ENCODE measurements at regions not wholly inside any gene's neighbourhood (a gene's known extent, or its start where the extent isn't known, plus 50 kb on each side); places are given as distances from the start of the nearest gene placed in this dataset.
"Not testable (repeated sequence)": the region's sequence is repeated elsewhere in the genome, so short reads cannot be mapped to it uniquely, and the experiment has no call there.

GRCh38 chr12:89875225-89875624 is 166.6 kb upstream of the ATP2B1 start:
- H3K36me3 Mint-ChIP-seq = no peaks in the 10 kb centered on the region
- H3K4me1 Mint-ChIP-seq = no peaks in the 10 kb centered on the region
- ATAC-seq (no peak), DNase-seq (ENCODE audit: low spot score in 2 of 2) (no peak)
- no peak overlapping the region for H3K4me3 Mint-ChIP-seq
- H3K9me3 Mint-ChIP-seq = peaks cover 11% of the 10 kb centered on the region
- H3K27ac Mint-ChIP-seq = no peak overlapping the region

DNA sequence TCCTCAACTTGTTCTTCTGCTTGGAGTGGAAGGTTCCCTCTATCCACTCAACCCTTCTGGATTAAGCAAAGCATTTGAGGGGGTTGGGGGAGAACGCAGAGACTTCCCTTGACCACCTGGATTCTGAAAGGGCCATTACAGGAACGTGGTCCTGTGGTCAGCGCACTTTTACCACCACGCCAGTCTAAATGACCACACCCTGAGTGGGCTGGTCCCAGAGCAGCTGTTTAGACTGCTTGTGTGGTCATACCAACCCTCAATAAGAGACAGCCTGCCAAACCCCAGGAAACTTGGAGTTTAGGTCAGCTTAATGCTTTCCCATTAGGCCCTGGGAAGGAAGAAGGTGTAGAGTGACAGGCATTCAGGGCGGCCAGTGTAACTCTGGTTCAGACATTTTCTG is 165.5 kb upstream of the ATP2B1 start:
- Mint-ChIP-seq H3K27ac (no peak overlapping the region), H3K36me3 (no peaks in the 10 kb centered on the region), H3K4me1 (no peaks in the 10 kb centered on the region)

GRCh38 chr12:89873745-89874144 is 165.1 kb upstream of the ATP2B1 start:
- DNase-seq (ENCODE audit: low spot score in 2 of 2) = no peak
- ATAC-seq = no peak
- H3K4me1 Mint-ChIP-seq = no peaks in the 10 kb centered on the region

More for the DNA sequence above, 165.5 kb upstream of the ATP2B1 start:
- Mint-ChIP-seq H3K4me3 (no peak overlapping the region), H3K9me3 (peaks cover 14% of the 10 kb centered on the region)
- ATAC-seq (no peak), DNase-seq (ENCODE audit: low spot score in 2 of 2) (no peak)

DNA sequence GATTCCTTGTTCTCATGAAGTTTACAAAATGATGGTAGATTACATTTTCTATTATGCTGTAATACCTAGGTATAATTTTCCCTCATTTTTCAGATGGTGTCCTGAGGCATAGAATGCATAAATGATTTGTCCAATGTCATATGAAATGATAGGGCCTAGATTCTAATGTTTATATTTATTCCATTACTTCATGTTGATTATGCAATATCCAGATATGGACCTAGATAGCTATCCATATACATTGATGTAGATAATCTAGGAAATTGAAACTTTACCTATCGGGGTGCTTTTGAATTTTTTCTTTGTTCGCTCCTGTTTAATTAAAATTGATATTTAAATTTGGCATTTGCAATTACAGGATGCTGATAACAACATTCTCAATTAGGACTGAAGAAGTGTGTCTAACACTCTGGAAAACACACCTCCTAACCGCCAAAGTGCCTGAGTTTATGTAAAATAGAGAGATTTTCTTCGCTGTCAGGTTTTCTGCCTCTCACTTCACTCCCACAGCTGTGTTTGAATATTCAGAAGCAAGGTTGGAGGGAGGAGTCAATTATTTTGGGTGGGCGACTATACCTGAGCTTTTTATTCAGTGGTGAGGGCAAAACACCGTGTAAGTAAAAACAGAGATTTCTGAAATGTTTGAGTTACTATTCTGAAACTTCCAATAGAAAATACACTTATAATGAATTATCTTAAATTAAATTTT is 164.4 kb upstream of the ATP2B1 start:
- DNase-seq (ENCODE audit: low spot score in 2 of 2) = no peak
- no peaks in the 10 kb centered on the region for H3K4me1 Mint-ChIP-seq
- H3K4me3 Mint-ChIP-seq = no peak overlapping the region
- H3K27ac Mint-ChIP-seq = no peak overlapping the region
- peaks cover 14% of the 10 kb centered on the region for H3K9me3 Mint-ChIP-seq
- H3K36me3 Mint-ChIP-seq = no peaks in the 10 kb centered on the region
- ATAC-seq = no peak

More at GRCh38 chr12:89873745-89874144, 165.1 kb upstream of the ATP2B1 start:
- no peak overlapping the region for H3K27ac Mint-ChIP-seq
- H3K36me3 Mint-ChIP-seq = no peaks in the 10 kb centered on the region
- peaks cover 14% of the 10 kb centered on the region for H3K9me3 Mint-ChIP-seq
- no peak overlapping the region for H3K4me3 Mint-ChIP-seq

DNA sequence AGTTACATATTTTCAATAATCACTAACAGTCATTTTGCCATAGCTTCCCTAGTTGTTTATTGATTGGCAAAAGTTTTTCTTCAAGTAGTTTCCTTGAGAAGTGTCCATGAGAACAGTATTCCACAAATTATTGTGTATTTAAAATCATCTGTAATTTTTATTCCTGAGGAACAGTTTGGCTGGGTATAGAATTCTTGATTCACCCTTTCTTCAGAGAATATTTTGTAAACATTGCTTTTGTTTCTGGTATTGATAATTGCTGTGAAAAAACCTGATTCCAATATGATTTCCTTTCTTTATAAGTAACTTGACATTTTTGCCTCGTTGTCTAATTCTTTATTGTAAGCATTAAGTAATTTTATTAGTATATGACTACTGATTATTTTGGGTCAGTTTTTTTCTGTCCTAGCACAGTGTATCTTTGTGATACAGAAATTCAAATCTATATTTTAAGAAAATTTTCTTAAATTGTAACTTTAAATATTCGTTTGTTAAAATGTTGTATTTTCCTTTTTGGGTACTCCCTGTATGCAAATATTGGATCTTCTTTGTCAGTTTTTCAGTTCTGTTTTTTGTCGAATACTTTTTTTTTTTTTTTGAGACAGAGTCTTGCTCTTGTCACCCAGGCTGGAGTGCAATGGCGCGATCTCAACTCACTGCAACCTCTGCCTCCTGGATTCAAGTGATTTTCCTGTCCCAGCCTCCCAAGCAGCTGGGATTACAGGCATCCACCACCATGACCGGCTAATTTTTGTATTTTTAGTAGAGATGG is 162.0 kb upstream of the ATP2B1 start:
- H3K4me1 Mint-ChIP-seq = no peaks in the 10 kb centered on the region
- ATAC-seq (no peak), DNase-seq (ENCODE audit: low spot score in 2 of 2) (no peak)
- peaks cover 14% of the 10 kb centered on the region for H3K9me3 Mint-ChIP-seq
- no peak overlapping the region for H3K27ac Mint-ChIP-seq
- no peak overlapping the region for H3K4me3 Mint-ChIP-seq
- H3K36me3 Mint-ChIP-seq = no peaks in the 10 kb centered on the region

DNA sequence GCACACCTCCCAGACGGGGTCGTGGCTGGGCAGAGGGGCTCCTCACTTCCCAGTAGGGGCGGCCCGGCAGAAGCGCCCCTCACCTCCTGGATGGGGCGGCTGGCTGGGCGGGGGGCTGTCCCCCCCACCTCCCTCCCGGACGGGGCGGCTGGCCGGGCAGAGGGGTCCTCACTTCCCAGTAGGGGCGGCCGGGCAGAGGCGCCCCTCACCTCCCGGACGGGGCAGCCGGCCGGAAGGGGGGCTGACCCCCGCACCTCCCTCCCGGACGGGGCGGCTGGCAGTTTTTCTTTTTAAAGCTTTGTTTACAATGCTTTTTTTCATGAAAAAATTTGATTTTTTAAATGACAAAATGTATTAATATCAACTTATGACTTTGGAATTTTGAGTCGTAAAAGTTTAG is 159.0 kb upstream of the ATP2B1 start:
- not testable (repeated sequence) for H3K4me3 Mint-ChIP-seq; DNase-seq (ENCODE audit: low spot score in 2 of 2); H3K36me3 Mint-ChIP-seq; ATAC-seq; H3K27ac Mint-ChIP-seq
- Mint-ChIP-seq H3K9me3 (peaks cover 16% of the 10 kb centered on the region), H3K4me1 (peaks cover 20% of the 10 kb centered on the region)

- Mint-ChIP-seq H3K4me1 (peaks cover 35% of the 10 kb centered on the region), H3K27ac (peak overlapping the region; percentile 94), H3K36me3 (no peaks in the 10 kb centered on the region), H3K4me3 (no peak overlapping the region), H3K9me3 (peaks cover 4% of the 10 kb centered on the region)
- no peak for ATAC-seq
- DNase-seq (ENCODE audit: low spot score in 2 of 2) = no peak
Measured at GRCh38 chr12:89864411-89864810, 155.8 kb upstream of the ATP2B1 start.

GRCh38 chr12:89863968-89864367 is 155.3 kb upstream of the ATP2B1 start:
- peak overlapping the region; percentile 94 for H3K27ac Mint-ChIP-seq
- ATAC-seq (peak; percentile 43), DNase-seq (ENCODE audit: low spot score in 2 of 2) (no peak)
- peaks cover 4% of the 10 kb centered on the region for H3K9me3 Mint-ChIP-seq
- peak overlapping the region; percentile 70 for H3K4me3 Mint-ChIP-seq
- H3K4me1 Mint-ChIP-seq = peaks cover 39% of the 10 kb centered on the region
- H3K36me3 Mint-ChIP-seq = no peaks in the 10 kb centered on the region

- Mint-ChIP-seq H3K36me3 (no peaks in the 10 kb centered on the region), H3K4me1 (peaks cover 44% of the 10 kb centered on the region), H3K27ac (peak overlapping the region; percentile 94), H3K4me3 (peak overlapping the region; percentile 70), H3K9me3 (peaks cover 4% of the 10 kb centered on the region)
- ATAC-seq (peak; percentile 81), DNase-seq (ENCODE audit: low spot score in 2 of 2) (peak; percentile 26 to 70)
Measured at GRCh38 chr12:89863493-89863938, 154.9 kb upstream of the ATP2B1 start.

DNA sequence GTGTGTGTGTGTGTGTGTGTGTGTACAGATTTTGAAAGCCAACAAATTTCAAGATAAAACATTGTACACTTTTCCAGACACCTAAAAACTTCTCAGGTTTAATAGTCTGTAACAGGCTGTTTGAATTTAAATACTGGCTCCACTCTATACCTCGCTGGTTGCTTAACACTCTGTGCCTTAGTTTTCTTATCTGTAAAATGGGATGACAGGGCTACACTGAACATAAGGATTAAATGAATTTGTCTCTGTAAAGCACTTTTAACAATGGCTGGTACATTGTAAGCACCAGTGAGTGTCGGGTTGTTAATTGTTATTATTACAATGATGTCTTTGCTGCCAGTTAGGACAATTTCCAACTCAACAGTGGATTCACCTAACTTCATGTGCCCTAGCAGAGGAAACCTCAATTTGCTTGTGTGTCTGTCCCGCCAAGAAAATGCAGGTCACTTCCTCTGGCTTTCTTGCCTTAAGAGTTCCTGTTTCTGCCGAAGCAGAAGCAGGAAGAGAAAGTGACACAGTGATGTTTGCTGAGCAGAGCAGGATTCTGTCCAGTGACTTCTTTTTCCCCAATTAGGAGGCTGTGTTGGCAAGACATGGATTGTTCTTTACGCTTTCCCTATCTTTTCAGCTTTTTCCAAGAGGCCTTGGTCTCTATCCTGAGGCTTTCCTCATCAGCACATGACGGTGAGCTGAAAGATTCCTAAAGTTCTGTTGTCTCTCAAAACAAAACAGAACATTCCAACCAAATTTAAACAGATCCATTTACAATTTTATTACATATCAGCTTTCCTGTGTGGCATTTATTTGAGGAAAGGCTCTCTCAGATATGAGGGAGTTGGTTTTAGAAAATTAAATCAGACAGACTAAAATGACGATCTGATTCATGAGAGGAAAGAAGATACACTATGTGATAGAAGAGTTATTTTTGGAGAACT is 154.1 kb upstream of the ATP2B1 start:
- Mint-ChIP-seq H3K9me3 (peaks cover 4% of the 10 kb centered on the region), H3K4me3 (peak overlapping the region; percentile 70), H3K4me1 (peaks cover 45% of the 10 kb centered on the region), H3K27ac (peak overlapping the region; percentile 94), H3K36me3 (no peaks in the 10 kb centered on the region)
- ATAC-seq (peak; percentile 55), DNase-seq (ENCODE audit: low spot score in 2 of 2) (peak in 1 of 2 donors; percentile 67)

DNA sequence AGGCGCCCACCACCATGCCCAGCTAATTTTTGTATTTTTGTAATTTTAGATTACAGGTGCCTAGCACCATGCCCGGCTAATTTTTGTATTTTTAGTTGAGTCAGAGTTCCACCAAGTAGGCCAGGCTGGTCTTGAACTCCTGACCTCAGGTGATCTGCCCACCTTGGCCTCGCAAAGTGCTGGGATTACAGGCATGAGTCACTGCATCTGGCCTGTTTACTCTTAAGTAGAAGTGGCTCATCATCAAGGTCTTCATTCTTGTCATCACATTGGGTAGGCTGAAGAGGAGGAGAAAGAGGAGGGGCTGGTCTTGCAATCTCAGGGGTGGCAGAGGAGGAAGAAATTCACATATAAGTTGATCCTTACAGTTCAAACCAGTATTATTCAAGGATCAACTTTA is 152.4 kb upstream of the ATP2B1 start:
- peak; percentile 42 for ATAC-seq
- DNase-seq (ENCODE audit: low spot score in 2 of 2) = no peak
- H3K4me1 Mint-ChIP-seq = peaks cover 51% of the 10 kb centered on the region
- H3K4me3 Mint-ChIP-seq = no peak overlapping the region
- peak overlapping the region; percentile 39 for H3K27ac Mint-ChIP-seq
- peaks cover 4% of the 10 kb centered on the region for H3K9me3 Mint-ChIP-seq
- H3K36me3 Mint-ChIP-seq = no peaks in the 10 kb centered on the region

DNA sequence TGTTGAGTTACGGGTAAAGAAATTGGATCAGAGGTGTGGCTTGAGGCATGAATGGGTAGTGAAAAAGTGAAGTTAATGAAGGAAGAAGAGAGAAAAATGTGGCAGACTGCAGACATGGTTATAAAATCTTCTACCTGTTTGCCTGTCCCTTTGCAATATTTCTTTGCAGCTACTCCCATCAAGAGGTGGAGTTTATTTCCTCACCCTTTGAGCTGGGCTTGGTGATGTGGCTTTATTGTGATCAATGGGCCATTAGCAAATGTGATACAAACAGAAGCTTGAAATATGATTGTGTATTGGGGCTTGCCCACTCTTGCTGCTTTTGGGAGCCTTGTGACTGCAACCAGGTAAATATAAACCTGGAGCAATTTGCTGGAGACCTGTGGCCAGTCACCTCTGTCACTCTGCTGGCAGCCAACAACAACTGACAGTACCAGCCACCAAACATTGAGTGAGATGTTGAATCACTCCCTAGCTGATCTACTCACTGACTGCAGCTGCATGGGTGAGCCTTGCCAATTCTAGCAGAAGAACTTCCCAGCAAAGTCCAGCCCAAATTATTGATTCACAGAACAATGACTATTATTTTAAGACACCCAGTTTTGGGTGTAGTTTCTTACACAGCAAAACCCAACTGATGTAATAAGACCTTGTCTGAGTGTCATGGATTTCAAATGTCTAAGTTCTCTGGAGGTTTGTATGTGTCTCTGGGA is 151.0 kb upstream of the ATP2B1 start:
- Mint-ChIP-seq H3K36me3 (no peaks in the 10 kb centered on the region), H3K4me1 (peaks cover 57% of the 10 kb centered on the region), H3K27ac (no peak overlapping the region), H3K4me3 (no peak overlapping the region), H3K9me3 (peaks cover 2% of the 10 kb centered on the region)
- DNase-seq (ENCODE audit: low spot score in 2 of 2) (no peak), ATAC-seq (peak; percentile 45)

GRCh38 chr12:89858718-89859117 is 150.1 kb upstream of the ATP2B1 start:
- H3K4me3 Mint-ChIP-seq = no peak overlapping the region
- H3K27ac Mint-ChIP-seq = no peak overlapping the region
- ATAC-seq (peak; percentile 60), DNase-seq (ENCODE audit: low spot score in 2 of 2) (no peak)
- no peaks in the 10 kb centered on the region for H3K36me3 Mint-ChIP-seq
- peaks cover 48% of the 10 kb centered on the region for H3K4me1 Mint-ChIP-seq
- peaks cover 2% of the 10 kb centered on the region for H3K9me3 Mint-ChIP-seq

- H3K36me3 Mint-ChIP-seq = no peaks in the 10 kb centered on the region
- peak overlapping the region; percentile 10 for H3K27ac Mint-ChIP-seq
- no peak overlapping the region for H3K4me3 Mint-ChIP-seq
- peaks cover 38% of the 10 kb centered on the region for H3K4me1 Mint-ChIP-seq
- peaks cover 2% of the 10 kb centered on the region for H3K9me3 Mint-ChIP-seq
- ATAC-seq (no peak), DNase-seq (ENCODE audit: low spot score in 2 of 2) (no peak)
Measured at GRCh38 chr12:89857652-89858274, 149.1 kb upstream of the ATP2B1 start.
